ENCODE measurements at regions not wholly inside any gene's neighbourhood (a gene's known extent, or its start where the extent isn't known, plus 50 kb on each side); places are given as distances from the start of the nearest gene placed in this dataset.

- no peak for TF ChIP-seq CTCF (IDR thresholded peaks at IDR 0.05)
- TF ChIP-seq EZH2 (IDR thresholded peaks at IDR 0.05; ENCODE audit: borderline replicate concordance, insufficient read depth, low read depth, low read length, poor library complexity, severe bottlenecking) = no peak
These were observed 66.4 kb downstream of the POU5F2 start for GRCh38 chr5:93674866-93675459.

Data from B cell (primary cell).